ENCODE measurements at regions not wholly inside any gene's neighbourhood (a gene's known extent, or its start where the extent isn't known, plus 50 kb on each side); places are given as distances from the start of the nearest gene placed in this dataset.

GRCh38 chr2:177064422-177064821, 148.2 kb upstream of the HNRNPA3 start:
- no peak for TF ChIP-seq CTCF (IDR thresholded peaks at IDR 0.05; ENCODE audit: poor library complexity)
- no peak for TF ChIP-seq EZH2phosphoT487 (IDR thresholded peaks at IDR 0.05; ENCODE audit: low read depth, severe bottlenecking, unreplicated experiment)
- TF ChIP-seq EZH2 (IDR thresholded peaks at IDR 0.05; ENCODE audit: borderline replicate concordance): no peak
